Loucy (cell line): ENCODE measurements at regions not wholly inside any gene's neighbourhood (a gene's known extent, or its start where the extent isn't known, plus 50 kb on each side); places are given as distances from the start of the nearest gene placed in this dataset.

ENCODE experiments used
- H2AFZ ChIP-seq: fragments of 200-600 bp; sonication (generic); 2 replicates; pipeline ENCODE4 v1.6.0; 2016; ENCODE audit warnings: antibody characterized with exemption, mild to moderate bottlenecking, low read length, moderate library complexity
- H3F3A ChIP-seq: fragments of 200-600 bp; 2 replicates; pipeline ENCODE4 v1.6.0; 2016; ENCODE audit warnings: antibody characterized with exemption, low read depth, mild to moderate bottlenecking
- H3K27me3 ChIP-seq: fragments of 200-600 bp; sonication (generic); 2 replicates; pipeline ENCODE4 v1.6.1; 2014; ENCODE audit warnings: low read length, mild to moderate bottlenecking; ENCODE audit not compliant: insufficient read depth, poor library complexity, severe bottlenecking
- H3K36me3 ChIP-seq: fragments of 200-600 bp; sonication (generic); 2 replicates; pipeline ENCODE4 v1.6.1; 2016; ENCODE audit warnings: low read length; ENCODE audit not compliant: insufficient read depth
- H3K4me1 ChIP-seq: fragments of 200-600 bp; sonication (generic); 2 replicates; pipeline ENCODE4 v1.5.1; 2014; ENCODE audit warnings: low read length, mild to moderate bottlenecking; ENCODE audit not compliant: insufficient read depth, poor library complexity, severe bottlenecking
- H3K4me2 ChIP-seq: fragments of 200-600 bp; sonication (generic); 2 replicates; pipeline ENCODE4 v1.6.0; 2014; ENCODE audit warnings: antibody characterized with exemption, low read length, low read depth, mild to moderate bottlenecking; ENCODE audit not compliant: poor library complexity, severe bottlenecking
- H3K4me3 ChIP-seq: fragments of 200-600 bp; sonication (generic); 2 replicates; pipeline ENCODE4 v1.5.1; 2014; ENCODE audit warnings: low read length, mild to moderate bottlenecking, mixed read lengths; ENCODE audit not compliant: poor library complexity, severe bottlenecking
- H3K79me2 ChIP-seq: fragments of 200-600 bp; sonication (generic); 2 replicates; pipeline ENCODE4 v1.6.1; 2014; ENCODE audit warnings: low read length; ENCODE audit not compliant: insufficient read depth
- H3K9ac ChIP-seq: fragments of 200-600 bp; sonication (generic); 2 replicates; pipeline ENCODE4 v1.6.0; 2014; ENCODE audit warnings: mild to moderate bottlenecking, low read depth, low read length, moderate library complexity; ENCODE audit not compliant: poor library complexity, severe bottlenecking
- H3K9me2 ChIP-seq: fragments of 200-600 bp; sonication (generic); replicated peaks from 2 replicates; pipeline ENCODE4 v1.6.1; 2016; ENCODE audit warnings: low read depth, low read length, mixed read lengths
- H3K9me3 ChIP-seq: fragments of 200-600 bp; sonication (generic); 2 replicates; pipeline ENCODE4 v1.6.1; 2014; ENCODE audit warnings: mild to moderate bottlenecking, antibody characterized with exemption, low read length, low read depth; ENCODE audit not compliant: insufficient read depth
- H4K20me1 ChIP-seq: fragments of 200-600 bp; sonication (generic); 2 replicates; pipeline ENCODE4 v1.6.0; 2014; ENCODE audit warnings: antibody characterized with exemption, low read length, mild to moderate bottlenecking; ENCODE audit not compliant: insufficient read depth, poor library complexity, severe bottlenecking
- CTCF ChIP-seq: fragments of 200-600 bp; sonication (generic); conservative IDR thresholded peaks from 2 replicates; pipeline ENCODE4 v1.5.1; 2014; ENCODE audit warnings: mild to moderate bottlenecking, antibody characterized with exemption, low read length
- EZH2phosphoT487 ChIP-seq: fragments of 200-600 bp; IDR thresholded peaks from 2 replicates; pipeline ENCODE4 v1.6.1; 2018; ENCODE audit warnings: antibody characterized with exemption, mild to moderate bottlenecking, moderate library complexity, borderline replicate concordance

DNA sequence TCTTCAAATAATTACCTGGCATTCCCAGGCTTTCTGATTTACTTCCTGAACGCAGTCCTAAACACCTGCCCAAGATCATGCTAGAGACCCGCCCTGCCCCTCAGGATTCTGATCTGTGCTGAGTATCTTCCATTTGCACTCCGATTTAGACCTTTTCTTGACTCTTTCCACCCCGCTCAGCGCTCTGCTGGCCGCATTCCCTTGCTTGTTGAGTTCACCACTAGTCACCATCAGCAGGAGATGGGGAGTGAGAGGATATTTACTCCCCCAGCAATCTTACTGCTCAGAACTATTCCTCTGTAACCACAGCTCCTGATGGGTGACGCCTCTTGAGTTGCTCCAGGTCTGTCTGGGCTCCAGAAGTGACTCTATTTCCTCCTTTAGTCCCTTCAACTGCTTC lies 419.4 kb upstream of the MIR17HG start:
- Histone ChIP-seq H3K4me1 (no peaks in the 10 kb centered on the region), H3K27me3 (no peaks in the 10 kb centered on the region), H3K79me2 (no peaks in the 10 kb centered on the region), H3F3A (no peaks in the 10 kb centered on the region), H3K36me3 (no peaks in the 10 kb centered on the region), H3K9me2 (no peaks in the 10 kb centered on the region), H2AFZ (no peak overlapping the region), H4K20me1 (no peaks in the 10 kb centered on the region), H3K4me3 (no peak overlapping the region), H3K4me2 (no peak overlapping the region), H3K9ac (no peak overlapping the region), H3K9me3 (no peaks in the 10 kb centered on the region)
- TF ChIP-seq CTCF, result no peak
- no peak for TF ChIP-seq EZH2phosphoT487

DNA sequence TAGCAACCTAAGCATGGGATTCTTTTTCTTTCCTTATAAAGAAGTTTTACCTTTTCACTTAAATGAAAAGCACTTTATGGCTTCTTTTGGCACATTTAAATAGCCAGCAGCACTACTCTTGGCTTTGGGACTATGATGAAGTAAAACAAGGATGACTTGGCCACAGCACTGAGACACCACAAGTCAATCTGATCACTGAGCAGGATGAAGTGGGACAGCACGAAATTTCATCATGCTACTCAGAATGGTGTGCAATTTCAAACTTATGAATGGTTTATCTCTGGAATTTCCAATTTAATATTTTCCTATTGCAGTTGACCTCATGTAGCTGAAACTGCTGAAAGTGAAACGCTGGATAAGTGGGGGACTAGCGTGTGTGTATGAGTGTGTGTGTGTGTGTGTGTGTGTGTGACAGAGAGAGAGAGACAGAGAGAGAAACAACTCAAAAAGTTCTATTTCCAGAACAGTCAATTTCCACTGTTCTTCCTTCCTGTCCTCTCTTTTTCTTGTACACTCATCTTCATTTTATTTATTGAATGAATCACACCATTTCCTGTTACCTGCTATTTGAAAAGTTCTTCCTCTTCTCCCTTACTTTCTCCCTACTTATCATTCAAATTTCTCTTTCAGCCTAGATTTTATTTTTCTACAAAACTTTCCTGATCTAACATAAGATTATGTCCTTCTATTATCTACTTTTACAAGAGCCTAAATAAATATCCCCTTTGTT lies 414.2 kb upstream of the MIR17HG start:
- Histone ChIP-seq H3K79me2 (no peaks in the 10 kb centered on the region), H3K4me1 (no peaks in the 10 kb centered on the region), H3K9me2 (no peaks in the 10 kb centered on the region), H3K36me3 (no peaks in the 10 kb centered on the region), H3K9me3 (no peaks in the 10 kb centered on the region), H3K27me3 (no peaks in the 10 kb centered on the region), H2AFZ (no peak overlapping the region), H3F3A (no peaks in the 10 kb centered on the region), H3K4me2 (no peak overlapping the region), H3K9ac (no peak overlapping the region), H4K20me1 (no peaks in the 10 kb centered on the region), H3K4me3 (no peak overlapping the region)
- TF ChIP-seq EZH2phosphoT487 (no peak), CTCF (no peak)

DNA sequence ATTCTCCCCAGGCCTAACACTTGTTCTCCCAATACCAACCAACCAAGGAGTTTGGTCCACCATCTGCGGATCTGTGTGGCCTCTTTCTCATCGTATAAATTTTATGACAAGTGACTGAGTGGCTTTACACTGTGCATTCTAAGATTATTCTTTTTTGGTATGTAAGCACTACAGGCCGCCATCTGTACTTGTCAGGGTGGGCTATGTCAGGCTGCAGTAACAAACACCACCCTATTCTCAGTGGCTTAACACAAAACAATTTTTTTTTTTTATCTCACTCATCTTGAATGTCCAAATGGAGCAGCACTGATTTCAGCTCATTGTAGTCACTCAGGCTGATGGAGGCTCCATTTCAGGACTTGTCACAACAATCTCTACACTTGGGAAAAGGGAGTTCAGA lies 412.7 kb upstream of the MIR17HG start:
- Histone ChIP-seq H3K36me3 (no peaks in the 10 kb centered on the region), H3F3A (no peaks in the 10 kb centered on the region), H3K27me3 (no peaks in the 10 kb centered on the region), H3K4me2 (no peak overlapping the region), H3K9ac (no peak overlapping the region), H2AFZ (no peak overlapping the region), H3K9me2 (no peaks in the 10 kb centered on the region), H3K79me2 (no peaks in the 10 kb centered on the region), H3K4me1 (no peaks in the 10 kb centered on the region), H4K20me1 (no peaks in the 10 kb centered on the region), H3K4me3 (no peak overlapping the region), H3K9me3 (no peaks in the 10 kb centered on the region)
- TF ChIP-seq CTCF (no peak), EZH2phosphoT487 (no peak)
